Muscle of arm (tissue), 1 donor: ENCODE measurements at regions not wholly inside any gene's neighbourhood (a gene's known extent, or its start where the extent isn't known, plus 50 kb on each side); places are given as distances from the start of the nearest gene placed in this dataset.
"Not testable (repeated sequence)": the region's sequence is repeated elsewhere in the genome, so short reads cannot be mapped to it uniquely, and the experiment has no call there.

Experiments
- DNase-seq: peaks from one replicate; pipeline ENCODE4 v3.0.0-alpha.2; 2013

DNA sequence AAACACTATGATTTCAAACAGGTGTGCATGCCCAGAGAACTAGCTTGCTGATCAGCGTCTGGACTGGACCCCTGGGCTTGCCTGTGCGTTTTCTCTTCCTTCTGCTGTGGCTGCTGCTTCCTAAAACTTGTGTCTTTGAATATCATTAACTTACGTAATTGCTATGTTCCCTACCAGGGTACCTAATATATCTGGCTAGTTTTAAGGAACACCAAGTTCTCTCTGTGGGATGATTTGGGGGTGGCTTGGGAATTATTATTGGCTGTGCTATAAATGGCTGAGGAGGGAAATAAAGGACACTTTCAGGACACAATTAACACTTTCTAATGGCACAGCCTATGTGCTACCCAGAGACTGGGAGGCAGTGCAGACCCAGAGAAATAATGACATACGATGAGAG is 606.0 kb upstream of the RBFOX1 start:
- no peak for DNase-seq

DNA sequence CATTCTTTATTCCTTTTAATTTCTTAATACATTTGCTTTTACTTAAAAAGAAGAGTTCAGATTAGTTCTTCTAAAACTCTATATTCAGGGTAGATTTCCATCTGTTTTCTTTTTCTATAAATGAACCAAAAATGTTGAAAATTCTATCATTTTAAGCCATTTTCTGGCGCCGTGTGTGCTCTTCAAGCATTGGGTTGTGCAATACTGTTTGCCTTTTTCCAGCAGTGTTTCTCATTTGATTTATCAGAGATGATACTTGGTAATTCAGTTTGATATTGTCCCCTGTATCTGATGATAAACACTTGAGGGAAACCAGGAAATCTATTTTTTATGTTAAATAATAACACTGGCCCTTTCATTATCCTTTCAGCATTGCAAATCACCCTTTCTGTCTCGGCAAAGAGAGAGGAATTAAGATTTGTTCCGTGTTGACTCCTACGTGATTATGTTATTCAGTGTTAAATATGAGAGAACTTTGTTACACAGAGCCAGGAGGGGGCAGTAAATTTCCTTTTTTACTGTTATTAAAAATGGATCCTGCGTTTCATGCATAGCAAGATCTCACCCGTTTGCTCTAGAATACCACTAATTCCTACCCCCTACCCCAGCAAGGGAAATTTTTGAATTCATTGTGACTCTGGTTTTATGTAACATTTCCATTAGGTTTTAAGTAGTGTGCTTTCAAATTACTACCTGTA is 606.9 kb upstream of the RBFOX1 start:
- no peak for DNase-seq

GRCh38 chr16:6725206-6725605 is 607.4 kb upstream of the RBFOX1 start:
- not testable (repeated sequence) for DNase-seq

DNA sequence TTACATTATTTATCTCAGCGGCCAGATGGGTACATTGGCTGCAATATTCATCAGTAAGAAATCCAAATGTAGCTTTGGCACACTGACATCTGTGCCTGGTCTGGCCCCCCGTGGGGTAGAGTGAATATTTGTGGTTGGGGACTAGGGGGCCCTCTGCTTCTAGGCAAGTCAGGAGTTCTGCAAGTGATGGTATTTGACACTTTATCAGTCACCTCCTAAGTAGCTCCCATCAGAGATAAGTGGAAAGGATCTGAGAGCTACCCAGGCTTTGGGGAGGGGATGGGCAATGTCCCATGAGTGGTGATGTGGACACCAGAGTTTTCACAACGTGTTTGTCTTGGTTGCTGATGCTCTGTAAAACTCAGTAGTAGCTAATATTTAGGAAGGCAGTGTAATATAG is 609.9 kb upstream of the RBFOX1 start:
- no peak for DNase-seq

DNA sequence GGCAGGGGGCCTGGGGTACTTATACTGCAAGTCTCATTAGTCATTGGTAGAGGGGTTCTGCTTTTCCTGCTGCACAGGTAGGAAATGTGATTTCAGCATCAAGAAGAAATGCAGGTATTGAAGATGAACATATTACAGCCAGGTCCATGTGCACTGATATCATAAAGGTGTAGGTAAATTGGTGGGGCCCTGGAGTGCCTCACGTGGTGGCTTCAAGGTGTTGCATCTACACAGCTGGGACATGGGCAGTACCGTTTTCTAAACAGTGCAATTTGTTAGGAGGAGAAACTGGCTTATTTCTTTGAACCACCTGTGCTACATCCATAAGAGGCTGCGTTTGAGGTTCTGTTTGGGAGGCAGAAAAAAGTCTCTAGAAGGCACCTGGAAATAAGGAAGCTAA is 618.1 kb upstream of the RBFOX1 start:
- no peak for DNase-seq

GRCh38 chr16:6709736-6710135 is 622.9 kb upstream of the RBFOX1 start:
- DNase-seq = no peak

DNA sequence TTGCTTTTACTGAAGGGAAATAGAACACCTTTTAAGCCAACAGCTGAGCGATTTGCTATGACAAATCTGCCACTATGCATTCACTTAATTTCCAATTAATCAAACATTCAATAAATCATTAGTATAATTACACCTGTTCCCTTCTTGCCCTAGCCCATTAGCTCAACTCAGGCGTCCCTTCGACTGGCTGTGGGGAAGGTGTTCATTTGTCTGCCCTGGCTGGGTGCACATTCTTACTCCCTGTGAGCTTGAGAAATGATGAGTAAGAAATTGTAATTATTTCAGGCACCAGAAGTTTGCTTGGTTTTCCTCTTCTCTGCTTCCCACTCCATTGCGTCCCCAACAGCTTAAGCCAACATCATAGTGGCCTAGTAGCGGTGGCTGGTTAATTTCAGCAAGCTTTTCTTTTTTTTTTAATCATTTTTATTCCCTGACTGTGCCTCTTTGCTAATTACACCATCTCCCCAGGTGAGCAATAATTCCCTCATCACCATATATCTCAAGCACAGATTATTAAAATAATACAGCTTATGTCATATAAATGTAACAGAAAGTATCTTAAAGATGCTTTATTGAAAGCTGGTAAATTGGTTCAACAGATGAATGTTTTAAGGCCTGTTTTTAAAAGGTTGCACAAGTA is 623.9 kb upstream of the RBFOX1 start:
- DNase-seq = no peak

GRCh38 chr16:6704306-6704930 is 628.2 kb upstream of the RBFOX1 start:
- no peak for DNase-seq

- DNase-seq = no peak
Measured at GRCh38 chr16:6701096-6701495, 631.5 kb upstream of the RBFOX1 start.

DNA sequence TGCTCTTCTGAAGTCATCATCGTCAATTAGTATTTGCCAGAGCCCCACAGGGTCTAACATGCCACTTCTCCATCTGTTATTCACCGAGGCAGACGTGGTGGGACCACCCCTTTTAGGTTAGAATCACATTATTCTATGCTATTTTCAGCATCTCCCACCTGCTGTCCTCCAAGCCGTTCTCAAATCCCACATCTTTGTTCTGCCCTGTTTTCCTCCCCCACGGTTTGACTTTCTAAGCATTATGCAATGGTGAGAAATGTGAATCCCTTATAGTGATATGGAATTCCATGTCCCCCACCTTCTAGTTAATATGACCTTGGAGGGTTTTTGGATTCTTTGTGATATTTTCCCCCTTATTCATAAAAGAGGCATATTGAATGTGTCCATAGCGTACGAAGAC is 634.1 kb upstream of the RBFOX1 start:
- no peak for DNase-seq

DNA sequence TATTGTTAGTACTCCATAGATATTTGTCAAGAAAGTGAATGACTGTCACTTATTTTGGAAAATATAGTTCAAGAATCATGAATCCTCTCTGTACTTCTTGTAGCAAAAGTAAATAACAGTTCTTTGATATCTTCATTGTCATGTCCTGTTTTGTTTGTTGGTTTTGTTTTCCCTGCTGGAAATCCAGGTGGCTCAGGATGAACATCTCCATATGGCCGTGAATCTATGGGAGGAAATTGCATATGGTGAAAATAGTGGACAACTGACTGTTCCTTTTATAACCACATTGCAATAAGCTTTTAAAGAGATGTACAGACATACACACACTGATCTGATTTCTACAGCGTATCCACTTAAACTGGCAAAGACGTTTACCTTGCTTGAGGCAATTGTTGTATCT is 637.0 kb upstream of the RBFOX1 start:
- no peak for DNase-seq

- DNase-seq = no peak
Measured at GRCh38 chr16:6694636-6695035, 638.0 kb upstream of the RBFOX1 start.

DNA sequence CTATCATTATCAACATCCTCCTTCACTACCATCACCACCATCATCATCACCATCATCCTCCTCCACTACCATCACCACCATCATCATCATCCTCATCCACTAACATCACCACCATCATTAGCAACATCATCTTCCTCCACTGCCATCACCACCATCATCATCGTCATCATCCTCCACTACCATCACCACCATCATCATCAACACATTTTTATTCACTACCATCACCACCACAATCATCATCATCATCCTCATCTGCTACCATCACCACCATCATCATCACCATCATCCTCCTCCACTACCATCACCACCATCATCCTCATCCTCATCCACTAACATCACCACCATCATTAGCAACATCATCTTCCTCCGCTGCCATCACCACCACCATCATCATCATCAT is 639.2 kb upstream of the RBFOX1 start:
- DNase-seq = not testable (repeated sequence)

GRCh38 chr16:6692874-6693273 is 639.8 kb upstream of the RBFOX1 start:
- DNase-seq = no peak

GRCh38 chr16:6690741-6691140 is 641.9 kb upstream of the RBFOX1 start:
- no peak for DNase-seq

- DNase-seq = no peak
Measured at GRCh38 chr16:6689643-6690042, 643.0 kb upstream of the RBFOX1 start.

- no peak for DNase-seq
Measured at GRCh38 chr16:6687593-6687992, 645.1 kb upstream of the RBFOX1 start.

GRCh38 chr16:6684076-6684673 is 648.5 kb upstream of the RBFOX1 start:
- no peak for DNase-seq

DNA sequence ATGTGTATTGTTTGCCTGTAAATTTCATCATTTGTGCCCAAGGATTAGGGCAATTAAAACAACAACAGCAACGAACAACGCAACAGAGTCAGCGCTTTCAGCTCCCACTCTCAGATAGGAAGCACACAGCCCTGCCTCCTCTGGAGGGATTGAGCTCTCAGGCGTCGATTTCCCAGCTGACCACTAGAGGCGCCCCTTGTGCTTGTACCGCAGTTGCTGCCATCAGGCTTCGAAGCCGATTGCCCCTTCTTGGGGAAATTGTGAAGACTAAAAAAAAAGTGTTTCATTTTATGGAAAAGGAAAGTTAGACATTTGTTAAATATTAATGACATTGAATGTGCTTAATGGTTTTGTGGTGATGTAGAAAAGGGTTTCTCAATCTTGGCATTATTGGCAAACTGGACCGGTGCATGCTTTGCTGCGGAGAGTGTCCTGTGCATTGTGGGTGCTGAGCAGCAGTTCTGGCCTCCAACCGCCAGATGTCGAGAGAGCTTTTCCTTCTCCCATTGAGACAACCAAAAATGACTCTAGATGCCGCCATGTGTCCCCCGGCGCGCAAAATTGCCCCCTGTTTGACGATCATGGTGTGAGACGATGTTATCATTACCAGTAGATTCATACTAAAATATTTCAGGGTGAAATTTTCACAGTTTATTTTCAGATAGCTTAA is 650.4 kb upstream of the RBFOX1 start:
- DNase-seq = no peak

GRCh38 chr16:6678586-6678985 is 654.1 kb upstream of the RBFOX1 start:
- no peak for DNase-seq

DNA sequence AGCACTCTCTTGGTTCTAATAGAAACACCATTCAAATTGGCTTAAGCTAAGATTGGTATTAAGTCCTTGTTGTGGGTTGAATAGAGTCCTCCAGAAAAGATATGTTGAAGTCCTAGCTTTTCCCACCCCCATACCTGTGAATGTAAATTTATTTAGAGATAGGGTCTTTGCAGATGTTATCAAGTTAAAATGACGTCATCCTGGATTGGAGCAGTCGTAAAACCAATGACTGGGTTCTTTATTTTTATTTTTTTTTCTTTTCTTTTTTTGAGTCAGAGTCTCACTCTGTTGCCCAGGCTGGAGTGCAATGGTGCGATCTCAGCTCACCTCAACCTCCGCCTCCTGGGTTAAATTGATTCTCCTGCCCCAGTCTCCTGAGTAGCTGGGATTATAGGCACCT is 658.6 kb upstream of the RBFOX1 start:
- DNase-seq = no peak

GRCh38 chr16:6672507-6672906 is 660.1 kb upstream of the RBFOX1 start:
- no peak for DNase-seq

DNA sequence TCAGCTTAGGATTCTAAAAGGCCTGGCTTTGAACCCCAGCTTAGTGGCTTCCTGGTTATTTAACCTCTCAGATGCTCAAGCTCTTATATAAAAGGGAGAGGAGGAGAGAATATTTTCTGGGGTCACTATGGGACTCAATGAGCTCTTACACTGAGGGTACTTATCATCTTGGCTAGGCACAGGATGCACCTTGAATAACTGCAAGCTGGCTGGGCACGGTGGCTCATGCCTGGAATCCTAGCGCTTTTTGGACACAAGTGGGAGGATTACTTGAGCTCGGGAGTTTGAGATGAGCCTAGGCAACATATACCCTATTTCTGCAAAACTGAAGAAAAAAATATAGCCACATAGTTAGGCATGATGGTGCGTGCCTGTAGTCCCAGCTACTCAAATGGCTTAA is 665.3 kb upstream of the RBFOX1 start:
- DNase-seq = no peak
